ENCODE measurements at regions not wholly inside any gene's neighbourhood (a gene's known extent, or its start where the extent isn't known, plus 50 kb on each side); places are given as distances from the start of the nearest gene placed in this dataset.

DNA sequence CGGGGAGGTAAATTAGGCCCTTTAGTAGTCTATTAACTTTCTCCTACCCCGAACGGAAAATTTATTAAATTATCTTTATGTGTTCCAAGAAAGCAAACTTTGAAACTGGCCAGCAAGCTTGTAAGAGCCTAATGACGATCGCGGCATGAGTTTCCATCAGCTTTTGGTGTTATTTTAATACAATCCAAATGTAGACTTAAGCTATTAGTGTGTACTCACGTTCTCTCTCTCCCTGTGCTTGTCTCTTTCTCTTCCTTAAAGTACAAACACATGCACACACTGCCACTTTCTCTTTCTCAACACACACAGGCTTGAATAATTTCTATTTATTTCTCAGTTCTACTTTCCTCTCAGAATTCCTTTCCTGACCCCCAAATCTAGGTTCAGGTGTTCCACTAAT, 108.8 kb upstream of the MME start:
- H3K4me1 ChIP-seq, result no peaks in the 10 kb centered on the region
- TF ChIP-seq, protein P1, sequence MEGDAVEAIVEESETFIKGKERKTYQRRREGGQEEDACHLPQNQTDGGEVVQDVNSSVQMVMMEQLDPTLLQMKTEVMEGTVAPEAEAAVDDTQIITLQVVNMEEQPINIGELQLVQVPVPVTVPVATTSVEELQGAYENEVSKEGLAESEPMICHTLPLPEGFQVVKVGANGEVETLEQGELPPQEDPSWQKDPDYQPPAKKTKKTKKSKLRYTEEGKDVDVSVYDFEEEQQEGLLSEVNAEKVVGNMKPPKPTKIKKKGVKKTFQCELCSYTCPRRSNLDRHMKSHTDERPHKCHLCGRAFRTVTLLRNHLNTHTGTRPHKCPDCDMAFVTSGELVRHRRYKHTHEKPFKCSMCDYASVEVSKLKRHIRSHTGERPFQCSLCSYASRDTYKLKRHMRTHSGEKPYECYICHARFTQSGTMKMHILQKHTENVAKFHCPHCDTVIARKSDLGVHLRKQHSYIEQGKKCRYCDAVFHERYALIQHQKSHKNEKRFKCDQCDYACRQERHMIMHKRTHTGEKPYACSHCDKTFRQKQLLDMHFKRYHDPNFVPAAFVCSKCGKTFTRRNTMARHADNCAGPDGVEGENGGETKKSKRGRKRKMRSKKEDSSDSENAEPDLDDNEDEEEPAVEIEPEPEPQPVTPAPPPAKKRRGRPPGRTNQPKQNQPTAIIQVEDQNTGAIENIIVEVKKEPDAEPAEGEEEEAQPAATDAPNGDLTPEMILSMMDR (IDR thresholded peaks at IDR 0.05), result no peak
- TF ChIP-seq POLR2A (IDR thresholded peaks at IDR 0.05), result no peak
- no peak for DNase-seq
- H3K9me3 ChIP-seq, result no peaks in the 10 kb centered on the region
- no peaks in the 10 kb centered on the region for H3K27me3 ChIP-seq
- H3K27ac ChIP-seq, result no peak overlapping the region
- no peak overlapping the region for H3K4me3 ChIP-seq (replicated peaks in 1 of 3)
- 65 to 69% methylated on average over 7 of the region's 7 CpGs for WGBS, 2 donors
- no peaks in the 10 kb centered on the region for H3K36me3 ChIP-seq
- intact Hi-C loops (cut with DNase I), result no loop called here

DNA sequence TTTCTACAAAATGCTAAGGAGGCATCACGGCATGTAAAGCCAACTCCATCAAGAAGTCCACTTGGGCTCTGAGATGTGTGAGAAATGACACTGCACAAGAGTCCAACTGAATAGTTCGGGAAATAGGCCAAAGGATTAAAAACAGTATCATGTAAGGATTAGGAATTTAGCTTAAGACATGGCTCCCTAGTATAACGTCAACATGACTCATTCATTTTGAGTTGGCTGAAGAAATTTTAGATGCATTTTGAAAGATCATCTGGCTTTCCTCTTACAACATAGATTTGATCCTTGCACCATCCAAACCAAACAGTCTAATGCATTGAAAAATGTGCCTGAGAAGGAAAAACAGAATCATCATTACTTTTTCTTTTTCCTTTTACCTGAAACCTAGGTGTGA, 109.3 kb upstream of the MME start:
- WGBS, 2 donors, result 82 to 83% methylated on average over 3 of the region's 3 CpGs

DNA sequence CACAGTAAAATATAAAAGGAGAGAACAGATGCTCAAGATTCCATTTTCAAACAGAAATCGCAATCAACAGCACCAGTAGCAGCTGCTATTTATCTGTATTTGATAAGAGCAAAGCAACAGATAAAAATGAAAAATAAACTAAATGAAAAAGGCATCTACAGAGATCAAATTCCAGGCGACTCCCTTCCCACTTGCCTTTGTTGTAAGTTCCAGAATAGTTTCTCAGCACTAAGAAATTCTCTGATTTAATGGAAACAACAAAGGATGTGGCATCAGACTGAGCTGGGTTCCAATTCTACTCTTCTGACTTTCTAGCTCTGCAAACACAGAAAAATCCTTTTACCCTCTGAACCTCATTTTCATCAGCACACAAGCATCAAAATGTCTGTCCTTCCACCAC, 110.8 kb upstream of the MME start:
- intact Hi-C loops (cut with DNase I), result no loop called here
- 80 to 89% methylated on average over 2 of the region's 2 CpGs for WGBS, 2 donors
- H3K36me3 ChIP-seq, result no peaks in the 10 kb centered on the region
- DNase-seq, result no peak
- H3K4me1 ChIP-seq, result no peaks in the 10 kb centered on the region
- H3K27ac ChIP-seq, result no peak overlapping the region
- H3K4me3 ChIP-seq (replicated peaks in 1 of 3), result no peak overlapping the region
- H3K9me3 ChIP-seq, result no peaks in the 10 kb centered on the region
- H3K27me3 ChIP-seq, result no peaks in the 10 kb centered on the region
- TF ChIP-seq POLR2A (IDR thresholded peaks at IDR 0.05), result no peak
- TF ChIP-seq, protein P1 (IDR thresholded peaks at IDR 0.05), result no peak

More for the DNA sequence above, 109.3 kb upstream of the MME start:
- H3K4me3 ChIP-seq (replicated peaks in 1 of 3), result no peak overlapping the region
- DNase-seq, result no peak
- intact Hi-C loops (cut with DNase I), result no loop called here
- H3K4me1 ChIP-seq, result no peaks in the 10 kb centered on the region
- H3K27me3 ChIP-seq, result no peaks in the 10 kb centered on the region
- H3K36me3 ChIP-seq, result no peaks in the 10 kb centered on the region
- no peak overlapping the region for H3K27ac ChIP-seq
- TF ChIP-seq, protein P1 (IDR thresholded peaks at IDR 0.05), result no peak
- no peak for TF ChIP-seq POLR2A (IDR thresholded peaks at IDR 0.05)
- no peaks in the 10 kb centered on the region for H3K9me3 ChIP-seq

DNA sequence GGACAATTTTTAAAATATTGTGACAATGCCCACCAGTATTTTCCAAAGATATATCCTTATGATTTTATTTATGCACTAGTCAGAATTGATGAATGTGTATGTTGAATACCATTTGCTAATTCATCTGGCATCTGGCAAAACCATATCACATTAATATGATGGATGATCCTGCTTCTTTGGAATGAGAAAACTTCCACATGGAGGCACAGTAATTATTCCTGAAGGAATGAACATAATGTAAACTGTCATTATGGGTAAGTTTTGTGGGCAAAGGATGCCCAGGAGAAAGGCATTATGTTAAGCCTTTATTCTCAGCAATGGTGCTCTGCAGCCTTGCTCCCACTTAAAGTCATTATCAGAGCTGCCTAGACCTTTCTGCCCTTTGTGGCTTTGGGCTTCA, 113.0 kb upstream of the MME start:
- intact Hi-C loops (cut with DNase I), result no loop called here
- no peaks in the 10 kb centered on the region for H3K4me1 ChIP-seq
- no peak overlapping the region for H3K4me3 ChIP-seq (replicated peaks in 1 of 3)
- no peaks in the 10 kb centered on the region for H3K9me3 ChIP-seq
- DNase-seq, result no peak
- no peak overlapping the region for H3K27ac ChIP-seq
- H3K36me3 ChIP-seq, result no peaks in the 10 kb centered on the region
- TF ChIP-seq POLR2A (IDR thresholded peaks at IDR 0.05), result no peak
- TF ChIP-seq, protein P1 (IDR thresholded peaks at IDR 0.05), result no peak
- no peaks in the 10 kb centered on the region for H3K27me3 ChIP-seq

DNA sequence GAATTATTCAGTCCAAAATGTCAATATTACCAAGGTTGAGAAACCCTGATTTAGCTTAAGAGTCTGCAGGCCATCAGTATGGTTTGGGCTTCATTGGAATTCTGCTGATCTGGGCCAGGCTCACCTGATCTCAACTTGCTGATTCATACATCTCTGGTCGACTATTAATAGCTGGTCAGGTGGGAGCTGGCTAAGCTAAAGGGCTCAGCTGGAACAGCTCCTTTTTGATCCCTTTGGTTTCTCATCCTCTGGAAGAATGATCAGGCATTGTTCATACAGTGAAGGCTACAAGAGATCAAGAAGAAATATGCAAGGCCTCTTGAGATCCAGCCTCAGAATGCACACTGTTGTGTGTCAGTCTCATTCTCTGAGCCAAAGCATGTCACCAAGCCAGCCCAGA, 123.3 kb upstream of the MME start:
- no peak for DNase-seq
- Histone ChIP-seq H3K9me3 (no peaks in the 10 kb centered on the region), H3K27ac (no peak overlapping the region), H3K27me3 (no peaks in the 10 kb centered on the region), H3K36me3 (no peaks in the 10 kb centered on the region), H3K4me1 (no peaks in the 10 kb centered on the region), H3K4me3 (replicated peaks in 1 of 3) (no peak overlapping the region)
- TF ChIP-seq POLR2A (IDR thresholded peaks at IDR 0.05), result no peak
- TF ChIP-seq, protein P1 (IDR thresholded peaks at IDR 0.05), result no peak
- WGBS, 2 donors, result 72 to 75% methylated on average over 1 of the region's 1 CpG
- intact Hi-C loops (cut with DNase I), result no loop called here

Data from thyroid gland (tissue), 4 donors.